Cardiac muscle cell (in vitro differentiated cells and primary cell): ENCODE measurements at regions not wholly inside any gene's neighbourhood (a gene's known extent, or its start where the extent isn't known, plus 50 kb on each side); places are given as distances from the start of the nearest gene placed in this dataset.
A peak's percentile ranks its signal among the peaks of the same experiment; 100 is the strongest.

Experiments
- DNase-seq, 2 donors: peaks; one replicate each; pipeline versions ENCODE4 v3.0.0 to v3.0.0-alpha.2; 2010 to 2017; ENCODE audit warnings: low read depth in 1 of 2, low spot score in 1 of 2
- H3K27ac ChIP-seq: fragments of 200-600 bp; sonication (generic); 2 replicates; pipeline ENCODE4 v1.5.1; 2016
- H3K27me3 ChIP-seq: fragments of 200-600 bp; sonication (generic); 2 replicates; pipeline ENCODE4 v1.6.0; 2016; ENCODE audit warnings: control low read depth
- H3K36me3 ChIP-seq: fragments of 200-600 bp; sonication (generic); 2 replicates; pipeline ENCODE4 v1.5.1; 2016; ENCODE audit warnings: control low read depth
- H3K4me1 ChIP-seq: fragments of 200-600 bp; sonication (generic); 2 replicates; pipeline ENCODE4 v1.8.1; 2017; ENCODE audit warnings: low read depth, mild to moderate bottlenecking, mixed run types
- H3K4me3 ChIP-seq: fragments of 200-600 bp; sonication (generic); 2 replicates; pipeline ENCODE4 v1.5.1; 2016; ENCODE audit warnings: mild to moderate bottlenecking
- H3K9me3 ChIP-seq: fragments of 200-600 bp; sonication (generic); 2 replicates; pipeline ENCODE4 v1.5.1; 2017; ENCODE audit warnings: low read depth, mild to moderate bottlenecking, control low read depth
- CTCF ChIP-seq: IDR thresholded peaks from 2 replicates; pipeline ENCODE4 v1.5.1; 2012; ENCODE audit warnings: low read depth, mild to moderate bottlenecking, low read length

GRCh38 chr11:29669310-29669709 lies 347.5 kb downstream of the KCNA4 start:
- TF ChIP-seq CTCF = no peak
- Histone ChIP-seq H3K27me3 (no peaks in the 10 kb centered on the region), H3K36me3 (no peaks in the 10 kb centered on the region), H3K4me1 (no peaks in the 10 kb centered on the region), H3K9me3 (no peaks in the 10 kb centered on the region), H3K4me3 (no peak overlapping the region), H3K27ac (no peak overlapping the region)
- DNase-seq = no peak

GRCh38 chr11:29657709-29658108 lies 359.1 kb downstream of the KCNA4 start:
- Histone ChIP-seq H3K4me3 (no peak overlapping the region), H3K36me3 (no peaks in the 10 kb centered on the region), H3K27me3 (no peaks in the 10 kb centered on the region), H3K9me3 (no peaks in the 10 kb centered on the region), H3K27ac (peak overlapping the region; percentile 82), H3K4me1 (peaks cover 10% of the 10 kb centered on the region)
- DNase-seq = no peak
- no peak for TF ChIP-seq CTCF

- Histone ChIP-seq H3K27me3 (no peaks in the 10 kb centered on the region), H3K27ac (peak overlapping the region; percentile 82), H3K4me3 (no peak overlapping the region), H3K36me3 (no peaks in the 10 kb centered on the region), H3K9me3 (no peaks in the 10 kb centered on the region), H3K4me1 (peaks cover 10% of the 10 kb centered on the region)
- no peak for TF ChIP-seq CTCF
- DNase-seq = peak in 1 of 2 donors; percentile 76
Measured at GRCh38 chr11:29656597-29656996, 360.2 kb downstream of the KCNA4 start.

GRCh38 chr11:29645373-29645772 lies 371.5 kb downstream of the KCNA4 start:
- H3K4me1 ChIP-seq = no peaks in the 10 kb centered on the region
- no peaks in the 10 kb centered on the region for H3K27me3 ChIP-seq
- no peaks in the 10 kb centered on the region for H3K9me3 ChIP-seq
- H3K36me3 ChIP-seq = no peaks in the 10 kb centered on the region
- no peak overlapping the region for H3K4me3 ChIP-seq
- TF ChIP-seq CTCF = no peak
- H3K27ac ChIP-seq = no peak overlapping the region
- no peak for DNase-seq

GRCh38 chr11:29641201-29641600 lies 375.6 kb downstream of the KCNA4 start:
- H3K27ac ChIP-seq = no peak overlapping the region

More at GRCh38 chr11:29641201-29641600, 375.6 kb downstream of the KCNA4 start:
- Histone ChIP-seq H3K4me1 (no peaks in the 10 kb centered on the region), H3K9me3 (no peaks in the 10 kb centered on the region), H3K4me3 (no peak overlapping the region), H3K36me3 (no peaks in the 10 kb centered on the region), H3K27me3 (no peaks in the 10 kb centered on the region)
- DNase-seq = no peak
- TF ChIP-seq CTCF = no peak
